GM12878 (cell line): ENCODE measurements at regions not wholly inside any gene's neighbourhood (a gene's known extent, or its start where the extent isn't known, plus 50 kb on each side); places are given as distances from the start of the nearest gene placed in this dataset.

Experiments used
- EP300 ChIP-seq, 2 experiments: fragments of 150-350 bp in 1 of 2; IDR thresholded peaks; 2 replicates each; pipeline ENCODE4 v1.6.1; 2011 to 2012; ENCODE audit warnings: low read depth in 2 of 2, low read length in 2 of 2, borderline replicate concordance in 1 of 2, improper control_type of control experiment in 1 of 2, inconsistent platforms in 1 of 2; ENCODE audit not compliant: control insufficient read depth in 1 of 2
- GABPA ChIP-seq: IDR thresholded peaks from 2 replicates; pipeline ENCODE4 v1.6.1; 2014; ENCODE audit warnings: antibody characterized with exemption, low read depth, mild to moderate bottlenecking, inconsistent platforms
- MTA2 ChIP-seq: fragments of 450-650 bp; IDR thresholded peaks from 2 replicates; pipeline ENCODE4 v1.6.1; 2016; ENCODE audit warnings: low read depth, mild to moderate bottlenecking, moderate library complexity

GRCh38 chr1:43065191-43065590 is 106.5 kb upstream of the SLC2A1 start:
- TF ChIP-seq EP300 (IDR thresholded peaks at IDR 0.05; ENCODE audit: borderline replicate concordance in 1 of 2, control insufficient read depth in 1 of 2, low read depth in 2 of 2, low read length in 2 of 2), result no peak
- no peak for TF ChIP-seq GABPA
- TF ChIP-seq MTA2, result no peak
